ENCODE measurements at regions not wholly inside any gene's neighbourhood (a gene's known extent, or its start where the extent isn't known, plus 50 kb on each side); places are given as distances from the start of the nearest gene placed in this dataset.
"Not testable (repeated sequence)": the region's sequence is repeated elsewhere in the genome, so short reads cannot be mapped to it uniquely, and the experiment has no call there.

DNA sequence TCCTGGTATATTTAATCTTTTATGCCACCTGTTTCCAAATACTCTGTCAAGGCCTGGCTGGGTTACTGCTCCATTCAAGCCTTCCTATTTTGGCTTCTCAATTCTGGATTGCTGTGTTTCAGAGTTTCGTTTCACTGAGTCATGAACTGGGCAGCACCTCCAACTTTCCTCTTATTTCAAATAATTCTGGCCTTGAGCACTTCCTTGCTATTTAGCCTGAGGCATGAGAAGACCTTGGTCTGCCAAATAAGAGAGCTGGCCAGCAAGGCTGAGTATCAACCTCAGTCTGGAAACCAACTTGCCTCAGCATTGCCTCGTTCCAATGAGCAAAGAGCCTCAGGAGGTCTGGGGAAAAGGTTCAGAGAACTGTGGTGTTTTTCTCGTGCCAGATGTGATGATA lies 66.6 kb downstream of the TNFAIP3 start:
- H3K4me3 ChIP-seq, result no peak overlapping the region
- H3K27ac ChIP-seq, result peak overlapping the region in 6 of 21 experiments; percentile 15 to 54 (median 40)

DNA sequence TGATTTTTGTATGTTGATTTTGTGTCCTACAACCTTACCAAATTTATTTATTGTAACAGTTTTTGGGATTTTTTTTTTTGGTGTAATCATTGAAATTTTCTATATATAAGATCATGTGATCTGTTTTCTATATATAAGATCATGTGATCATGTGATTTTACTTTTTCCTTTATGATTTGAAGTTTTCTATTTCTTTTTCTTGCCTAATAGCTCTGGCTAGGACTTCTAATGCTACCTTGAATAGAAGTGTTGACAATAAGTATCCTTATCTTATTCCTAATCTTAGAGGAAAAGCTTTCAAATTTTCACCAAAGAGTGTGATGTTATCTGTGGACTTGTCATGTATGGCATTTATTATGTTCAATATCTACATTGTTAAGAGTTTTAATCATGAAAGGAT lies 69.7 kb downstream of the TNFAIP3 start:
- no peak overlapping the region for H3K27ac ChIP-seq
- no peak overlapping the region for H3K4me3 ChIP-seq

DNA sequence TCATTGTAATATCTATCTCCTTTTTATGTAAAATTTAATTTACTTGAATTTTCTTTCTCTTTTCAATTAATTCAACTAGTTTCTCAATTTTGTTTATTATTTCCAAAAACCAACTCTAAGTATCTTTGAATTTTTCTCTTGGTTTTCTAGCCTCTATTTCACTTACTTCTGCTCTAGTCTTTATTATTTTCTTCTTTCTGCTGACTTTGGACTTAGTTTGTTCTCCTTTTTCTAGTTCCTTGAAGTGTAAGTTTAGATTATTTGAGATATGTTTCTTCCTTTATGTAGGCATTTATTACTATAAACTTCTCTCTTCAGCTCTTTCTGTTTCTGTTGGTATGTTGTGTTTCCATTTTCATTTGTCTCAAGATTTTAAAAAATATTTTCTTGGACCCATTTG lies 70.8 kb downstream of the TNFAIP3 start:
- no peak overlapping the region for H3K4me3 ChIP-seq
- H3K27ac ChIP-seq, result no peak overlapping the region

DNA sequence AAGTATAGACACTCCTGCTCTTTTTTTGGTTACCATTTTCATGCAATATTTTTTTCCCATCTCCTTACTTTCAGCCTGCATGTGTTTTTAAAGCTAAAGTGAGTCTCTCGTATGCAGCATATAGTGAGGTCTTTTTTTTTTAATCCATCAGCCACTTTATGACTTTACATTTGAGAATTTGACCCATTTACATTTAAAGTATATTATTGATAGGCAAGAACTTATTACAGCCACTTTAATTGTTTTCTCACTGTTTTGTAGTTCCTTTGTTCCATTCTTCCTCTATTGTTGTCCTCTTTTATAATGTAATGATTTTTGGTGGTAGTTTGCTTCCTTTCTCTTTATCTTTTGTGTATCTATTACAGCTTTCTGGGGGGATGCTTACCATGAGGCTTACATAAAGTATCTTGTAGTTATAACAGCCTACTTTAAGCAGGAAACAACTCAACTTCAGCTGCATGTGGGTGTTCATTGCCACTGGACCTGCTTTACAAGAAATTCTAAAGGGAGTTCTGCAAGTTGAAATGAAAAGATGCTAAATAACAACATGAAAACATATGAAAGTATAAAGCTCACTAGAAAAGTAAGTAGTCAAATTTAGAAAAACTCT lies 71.8 kb downstream of the TNFAIP3 start:
- H3K4me3 ChIP-seq, result no peak overlapping the region
- H3K27ac ChIP-seq, result no peak overlapping the region

DNA sequence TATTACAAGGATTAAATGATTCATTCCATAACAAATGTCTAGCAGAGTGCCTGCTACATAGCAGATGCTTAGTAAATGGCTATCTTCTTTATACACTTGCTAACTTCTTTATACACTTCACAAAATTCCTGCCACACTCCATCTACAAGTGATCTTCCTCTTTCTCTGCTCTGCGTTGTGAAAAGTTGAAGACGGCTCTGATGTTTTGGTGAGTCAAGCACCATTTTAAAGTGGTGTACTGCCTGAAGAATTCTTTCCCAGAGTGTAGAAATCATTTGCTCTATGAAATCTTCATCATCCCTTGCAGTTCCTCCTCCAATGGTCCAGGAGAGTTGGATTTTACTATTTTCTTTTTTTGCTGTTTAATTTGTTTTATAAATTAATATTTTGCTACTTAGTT lies 74.9 kb downstream of the TNFAIP3 start:
- no peak overlapping the region for H3K27ac ChIP-seq
- no peak overlapping the region for H3K4me3 ChIP-seq

DNA sequence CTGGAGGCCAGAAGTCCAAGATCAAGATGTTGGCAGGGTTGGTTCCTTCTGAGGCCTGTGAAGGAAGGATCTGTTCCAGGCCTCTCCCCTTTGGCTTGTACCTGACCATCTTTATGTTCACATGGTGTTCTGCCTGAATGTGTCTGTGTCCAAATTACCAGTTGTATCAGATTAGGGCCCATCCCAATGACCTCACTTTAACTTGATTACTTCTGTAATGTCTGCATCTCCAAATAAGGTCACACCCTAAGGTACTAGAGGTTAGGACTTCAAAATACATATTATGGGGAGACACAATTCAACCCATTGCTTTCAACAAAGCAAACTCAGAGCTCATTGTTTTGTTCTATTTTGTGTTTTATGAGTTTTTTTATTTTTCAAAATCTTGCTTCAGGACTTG lies 75.7 kb downstream of the TNFAIP3 start:
- Histone ChIP-seq H3K27ac (no peak overlapping the region), H3K4me3 (no peak overlapping the region)

DNA sequence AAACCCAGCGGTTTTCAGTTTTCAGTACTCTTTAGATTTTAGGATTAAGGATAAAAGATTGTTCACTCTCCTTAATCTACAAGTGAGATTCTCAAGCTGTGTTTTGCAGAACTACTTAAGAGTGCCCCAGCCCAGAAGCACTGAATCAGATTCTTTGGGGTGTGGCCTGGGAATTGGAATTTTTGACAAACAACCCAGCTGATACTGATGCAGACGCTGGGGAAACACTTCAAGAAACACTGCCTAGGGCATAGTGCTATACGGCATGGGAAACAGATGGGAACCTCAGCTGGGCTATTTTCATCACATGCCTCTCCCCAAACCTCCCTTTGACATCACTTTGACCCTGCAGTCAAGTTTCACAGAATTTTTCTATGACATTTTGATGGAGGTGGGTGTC lies 77.3 kb downstream of the TNFAIP3 start:
- peak overlapping the region in 3 of 21 experiments; percentile 3 to 23 (median 5) for H3K27ac ChIP-seq

DNA sequence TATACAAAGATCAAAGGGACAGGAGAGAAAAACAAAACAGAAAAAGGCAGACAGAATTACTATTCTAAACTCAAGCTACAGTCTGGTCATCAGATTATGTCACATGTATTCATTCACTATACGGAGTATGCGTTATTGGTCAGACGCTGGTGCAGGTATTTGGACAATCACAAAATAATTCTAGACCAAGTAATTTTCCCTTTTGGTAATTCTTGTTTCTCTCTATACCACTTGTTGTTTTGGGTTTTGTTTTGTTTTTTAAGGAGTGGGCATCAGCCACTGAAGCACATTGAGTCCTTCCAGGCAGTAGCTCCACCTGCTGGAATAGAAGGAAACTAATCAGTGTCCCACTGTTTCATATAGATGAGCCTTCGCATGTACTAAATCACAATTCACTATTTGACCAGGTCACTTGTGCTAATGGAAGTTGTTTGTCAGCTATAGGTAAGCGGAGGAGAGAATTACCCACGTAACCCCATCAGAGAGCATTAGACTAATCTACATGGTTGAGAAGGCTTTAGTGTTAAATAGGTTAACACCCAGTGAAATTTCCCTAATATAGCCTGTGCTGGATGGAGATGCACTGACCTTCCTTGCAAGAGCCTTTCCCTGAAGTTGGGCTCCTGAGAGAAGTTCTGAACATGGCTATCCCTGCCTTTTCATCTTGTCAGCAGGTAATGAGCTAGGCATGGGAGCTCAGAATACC lies 77.9 kb downstream of the TNFAIP3 start:
- peak overlapping the region in 2 of 21 experiments; percentile 3 to 23 for H3K27ac ChIP-seq

More for the DNA sequence above, 77.3 kb downstream of the TNFAIP3 start:
- not testable (repeated sequence) for H3K4me3 ChIP-seq

DNA sequence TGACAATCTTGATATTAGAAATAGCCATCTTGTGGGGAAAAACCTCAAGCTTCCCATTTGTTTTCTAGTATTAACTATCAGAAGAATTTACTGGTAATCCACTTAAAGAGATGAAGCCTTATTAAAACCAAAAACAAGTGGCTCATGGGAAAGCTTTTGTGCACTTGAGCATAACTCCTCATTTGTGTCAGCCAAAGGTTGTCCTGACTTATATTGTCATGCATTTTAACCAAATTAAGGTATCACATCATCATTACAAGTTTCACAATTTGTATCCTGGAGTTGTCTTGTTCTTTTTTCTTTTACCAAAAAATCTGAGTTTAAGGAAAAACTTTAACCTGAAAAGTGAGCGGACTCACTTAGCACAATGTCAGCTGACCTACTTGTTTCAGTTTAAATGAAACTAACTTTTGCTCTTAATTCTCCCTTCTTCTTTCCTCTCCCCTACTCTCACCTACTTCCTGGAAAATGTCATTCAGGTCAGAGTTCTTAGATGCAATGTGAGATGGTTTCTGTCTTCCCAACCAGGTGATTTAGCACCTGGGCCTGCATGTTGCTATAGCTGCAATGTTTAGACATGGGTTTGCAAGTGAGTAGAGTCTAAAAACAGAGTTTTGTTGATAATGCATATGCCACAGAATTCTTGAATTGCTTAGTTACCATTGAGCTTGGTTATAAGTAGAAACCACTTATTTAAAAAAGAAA lies 82.8 kb downstream of the TNFAIP3 start:
- H3K4me3 ChIP-seq, result no peak overlapping the region
- H3K27ac ChIP-seq, result no peak overlapping the region

More for the DNA sequence above, 77.9 kb downstream of the TNFAIP3 start:
- H3K4me3 ChIP-seq, result no peak overlapping the region

DNA sequence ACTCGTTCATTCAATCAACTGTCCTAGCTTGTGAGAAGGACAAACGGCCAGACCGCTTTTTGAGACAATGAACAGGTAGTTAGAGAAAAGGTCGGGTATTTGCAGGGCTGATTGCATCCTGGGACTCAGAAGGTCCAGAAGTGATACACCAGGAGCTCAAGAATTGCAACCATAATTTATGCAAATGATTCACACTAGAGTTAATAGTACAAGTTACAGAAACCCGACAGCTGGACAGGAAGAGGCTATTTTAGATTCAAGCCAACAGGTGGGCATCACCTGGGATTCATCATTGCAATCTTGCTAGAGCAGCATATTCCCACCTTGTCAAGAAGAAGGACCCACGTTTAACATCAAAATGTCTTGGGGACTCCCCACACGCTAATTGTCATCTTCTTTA lies 83.5 kb downstream of the TNFAIP3 start:
- Histone ChIP-seq H3K4me3 (no peak overlapping the region), H3K27ac (no peak overlapping the region)

DNA sequence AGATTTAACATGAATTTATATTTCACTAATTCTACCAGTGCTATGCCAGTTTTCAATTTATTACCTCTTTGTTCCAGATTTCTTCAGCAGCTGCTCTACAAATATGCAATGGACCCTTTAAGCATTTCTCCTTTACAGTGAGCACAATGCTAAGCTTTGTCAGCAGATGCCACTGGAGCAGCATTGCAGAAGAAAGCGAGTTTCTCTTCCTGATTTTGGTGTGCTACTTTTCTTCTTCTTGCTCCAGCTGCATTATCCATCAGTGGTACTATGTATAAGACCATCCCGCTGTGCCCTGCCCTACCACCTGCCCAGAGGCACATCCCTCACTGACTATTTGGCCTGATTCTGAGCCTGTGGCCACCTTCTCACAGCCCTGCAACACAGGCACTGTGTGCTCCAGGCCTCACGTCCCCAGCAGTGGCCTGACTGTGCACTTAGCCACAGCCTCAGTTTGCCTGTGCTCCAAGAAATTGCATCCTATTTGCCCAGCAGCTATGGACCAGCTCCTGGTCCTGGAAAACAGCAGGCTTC lies 84.1 kb downstream of the TNFAIP3 start:
- no peak overlapping the region for H3K4me3 ChIP-seq
- H3K27ac ChIP-seq, result no peak overlapping the region

DNA sequence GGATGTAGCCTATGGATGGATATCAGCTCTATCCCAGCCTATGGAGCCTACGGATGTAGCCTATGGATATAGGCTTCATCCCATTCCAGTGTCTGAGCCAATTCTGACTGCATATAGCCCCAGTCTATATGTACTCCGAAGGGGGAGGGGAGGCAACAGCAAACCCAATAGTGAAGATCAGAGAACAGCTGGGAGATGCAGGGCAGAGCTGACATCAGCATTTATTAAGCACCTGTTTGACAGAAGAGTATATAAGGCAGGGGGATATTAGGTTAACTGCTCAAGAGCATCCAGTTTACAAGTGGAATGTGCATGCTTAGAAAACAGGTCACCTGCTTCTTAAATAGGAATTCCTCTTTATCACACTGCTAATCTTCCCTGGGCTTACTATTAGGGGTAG lies 85.2 kb downstream of the TNFAIP3 start:
- H3K27ac ChIP-seq, result no peak overlapping the region

DNA sequence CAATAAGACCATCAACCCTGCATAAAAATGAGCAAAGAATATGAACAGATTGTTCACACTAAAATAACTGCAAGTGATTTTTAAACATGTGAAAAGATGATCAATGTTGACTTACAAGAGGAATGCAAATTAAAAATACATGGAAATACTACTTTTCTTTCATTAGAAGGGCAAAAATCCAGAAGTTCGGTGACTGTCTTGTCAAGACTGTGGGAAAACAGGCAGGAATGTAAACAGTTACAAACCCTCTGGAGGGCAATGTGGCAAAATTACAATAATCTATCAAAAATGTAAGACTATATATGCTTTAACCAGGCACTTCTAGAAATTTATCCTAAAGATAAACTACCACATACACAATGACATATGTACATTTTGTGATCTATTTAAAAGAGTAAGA lies 86.7 kb downstream of the TNFAIP3 start:
- no peak overlapping the region for H3K27ac ChIP-seq
- H3K4me3 ChIP-seq, result no peak overlapping the region

More for the DNA sequence above, 85.2 kb downstream of the TNFAIP3 start:
- H3K4me3 ChIP-seq, result no peak overlapping the region

DNA sequence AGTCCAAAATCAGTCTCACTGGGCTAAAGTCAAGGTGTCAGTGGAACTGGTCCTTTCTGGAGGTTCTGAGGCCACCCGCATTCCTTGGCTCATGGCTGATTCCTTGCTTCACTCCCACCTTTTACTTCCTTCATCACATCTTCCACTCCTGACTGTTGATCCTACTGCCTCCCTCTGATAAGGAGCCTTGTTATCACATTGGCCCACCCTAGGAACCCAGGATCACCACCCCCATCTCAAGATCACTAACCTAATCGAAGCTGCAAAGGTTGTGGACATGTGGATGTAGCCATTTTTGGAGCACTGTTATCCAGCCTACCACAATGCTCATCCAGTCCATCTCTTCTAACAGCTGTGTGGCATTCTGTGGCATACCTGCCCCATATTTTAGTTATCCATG lies 87.2 kb downstream of the TNFAIP3 start:
- Histone ChIP-seq H3K27ac (no peak overlapping the region), H3K4me3 (no peak overlapping the region)

DNA sequence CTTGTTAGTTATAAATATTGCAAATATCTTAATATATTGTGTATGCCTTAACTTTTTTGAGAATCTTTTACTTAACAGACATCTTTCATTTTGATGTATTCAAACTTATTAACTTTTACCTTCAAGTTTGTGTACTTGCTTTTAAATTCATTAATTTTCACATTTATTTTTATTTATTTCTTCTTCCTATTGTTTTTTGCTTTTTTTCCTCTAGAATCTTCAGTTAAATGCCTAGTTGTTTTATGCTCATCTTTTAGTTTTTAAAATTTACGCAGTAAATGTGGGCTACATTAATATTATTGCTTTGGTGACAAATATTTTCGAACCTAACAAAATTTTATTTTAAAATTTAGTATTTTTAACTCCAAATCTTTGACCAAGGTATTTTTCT lies 89.0 kb downstream of the TNFAIP3 start:
- Histone ChIP-seq H3K4me3 (no peak overlapping the region), H3K27ac (no peak overlapping the region)

DNA sequence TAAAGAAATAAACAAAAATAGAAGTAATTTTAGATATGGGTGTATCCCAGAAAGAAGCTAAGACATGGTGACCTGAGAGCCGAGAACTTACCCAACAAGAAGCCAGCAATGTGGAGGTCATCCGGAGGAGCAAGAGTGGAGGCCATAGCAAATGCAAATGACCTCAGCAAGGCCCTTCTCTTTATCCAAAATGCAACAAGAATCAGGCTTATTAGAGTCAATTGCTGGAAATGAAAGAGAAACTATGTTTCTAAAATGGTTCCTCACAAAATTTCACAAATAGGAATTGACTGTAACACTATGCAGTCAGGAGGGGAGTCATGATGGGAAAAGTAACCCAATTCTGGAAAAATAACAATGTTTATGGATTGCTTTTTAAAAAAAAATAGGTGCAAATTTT lies 90.4 kb downstream of the TNFAIP3 start:
- Histone ChIP-seq H3K4me3 (no peak overlapping the region), H3K27ac (no peak overlapping the region)

DNA sequence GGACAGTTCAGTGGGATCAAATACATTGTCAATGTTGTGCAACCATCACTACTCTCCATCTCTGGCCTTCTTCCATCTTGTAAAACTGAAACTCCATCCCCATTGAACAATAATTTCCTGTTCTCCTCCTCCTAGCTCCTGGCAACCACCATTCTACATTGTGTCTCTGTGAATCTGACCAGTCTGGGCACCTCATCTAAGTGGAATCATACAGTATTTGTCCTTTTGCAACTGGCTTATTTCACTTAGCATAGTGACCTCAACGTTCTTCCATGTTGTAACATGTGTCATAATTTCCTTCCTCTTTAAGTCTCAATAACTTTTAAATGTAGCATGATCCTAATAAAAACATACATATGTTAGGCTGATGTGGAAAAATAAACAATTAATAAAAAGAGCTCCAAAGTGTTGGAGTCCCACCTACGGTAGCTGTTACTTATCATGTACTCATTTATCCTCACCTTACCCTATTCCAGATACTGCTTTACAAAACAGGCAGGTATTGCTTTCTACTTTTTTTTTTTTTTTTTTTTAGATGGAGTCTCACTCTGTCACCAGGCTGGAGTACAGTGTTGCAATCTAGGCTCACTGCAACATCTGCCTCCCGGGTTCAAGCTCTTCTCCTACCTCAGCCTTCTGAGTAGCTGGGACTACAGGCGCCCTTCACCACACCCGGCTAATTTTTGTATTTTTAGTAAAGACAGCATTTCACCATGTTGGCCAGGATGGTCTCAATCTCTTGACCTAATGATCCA lies 91.9 kb downstream of the TNFAIP3 start:
- Histone ChIP-seq H3K27ac (no peak overlapping the region), H3K4me3 (no peak overlapping the region)

DNA sequence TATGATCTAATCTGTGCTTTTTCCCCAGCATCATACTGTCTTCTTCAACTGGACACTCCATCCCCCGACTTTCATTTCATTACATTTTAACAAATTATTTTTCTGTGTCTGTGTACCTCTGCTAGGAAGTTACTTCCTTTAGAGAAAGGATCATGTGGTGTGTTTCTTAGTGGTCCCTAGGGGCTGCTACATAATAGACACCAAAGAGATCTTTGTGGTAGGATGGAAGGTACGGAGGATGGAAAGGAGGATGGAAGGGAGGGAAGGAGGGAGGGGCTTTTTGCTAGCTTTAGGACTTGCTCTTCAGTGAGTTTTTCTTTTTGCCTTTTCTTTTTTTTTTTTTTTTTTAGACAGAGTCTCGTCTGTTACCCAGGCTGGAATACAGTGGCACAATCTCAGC lies 95.7 kb downstream of the TNFAIP3 start:
- no peak overlapping the region for H3K4me3 ChIP-seq
- no peak overlapping the region for H3K27ac ChIP-seq

DNA sequence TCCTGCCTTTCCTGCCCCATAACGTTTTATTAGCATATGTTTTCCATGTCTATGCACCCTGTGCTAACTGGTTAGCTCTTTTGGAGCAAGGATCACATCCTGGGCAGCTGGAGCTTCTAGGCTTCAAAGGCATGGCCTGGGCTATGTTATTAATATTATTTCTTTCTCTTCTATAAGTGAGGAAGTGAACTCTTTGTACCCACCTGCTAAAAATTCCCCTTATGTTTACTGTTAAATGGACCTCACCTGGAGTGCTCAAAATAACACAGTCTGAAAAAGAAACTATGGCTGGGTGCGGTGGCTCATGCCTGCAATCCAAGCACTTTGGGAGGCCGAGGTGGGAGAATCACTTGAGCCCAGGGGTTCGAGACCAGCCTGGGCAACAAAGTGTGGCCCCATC lies 97.8 kb downstream of the TNFAIP3 start:
- H3K4me3 ChIP-seq, result no peak overlapping the region

More for the DNA sequence above, 97.8 kb downstream of the TNFAIP3 start:
- no peak overlapping the region for H3K27ac ChIP-seq
